Panc1 (cell line): ENCODE measurements at regions not wholly inside any gene's neighbourhood (a gene's known extent, or its start where the extent isn't known, plus 50 kb on each side); places are given as distances from the start of the nearest gene placed in this dataset.

Experiments used
- ATAC-seq: fragments of 200-7000 bp; cut with Tn5 transposase; 2 replicates; pipeline ENCODE4 v1.9.1; 2020; ENCODE audit warnings: mild to moderate bottlenecking, moderate library complexity
- BruUV-seq: library from RNA; stranded (reverse); fragments of 400-500 nt; replicated peaks from 2 replicates; lab custom pipeline; 2021; lab: Mats Ljungman, UMichigan
- CTCF ChIA-PET: fragments of 300-600 bp; sonication (Branson Sonifier 250); formaldehyde crosslinking; loops from one replicate; lab custom pipeline; 2022; ENCODE audit warnings: antibody characterized with exemption; lab: Charles Lee
- POLR2A ChIA-PET: fragments of 300-600 bp; sonication (Branson Sonifier 250); formaldehyde crosslinking; loops from one replicate; lab custom pipeline; 2022; ENCODE audit warnings: antibody characterized with exemption; lab: Charles Lee
- DNase-seq: peaks from one replicate; pipeline ENCODE4 v3.0.0-alpha.2; 2010; ENCODE audit warnings: low read depth, low spot score
- H3K27ac ChIP-seq: 2 replicates; pipeline ENCODE4 v1.5.1; 2011; ENCODE audit warnings: mild to moderate bottlenecking, low read length, inconsistent platforms
- H3K27me3 ChIP-seq: fragments of 200-500 bp; sonication (Bioruptor generic); 2 replicates; pipeline ENCODE4 v1.6.0; 2014; ENCODE audit warnings: low read length, inconsistent platforms; ENCODE audit not compliant: control insufficient read depth, insufficient read depth
- H3K36me3 ChIP-seq: fragments of 200-500 bp; sonication (Bioruptor generic); 2 replicates; pipeline ENCODE4 v1.5.1; 2014; ENCODE audit warnings: inconsistent platforms, mild to moderate bottlenecking, low read length, moderate library complexity; ENCODE audit not compliant: control insufficient read depth, insufficient read depth
- H3K4me1 ChIP-seq: 2 replicates; pipeline ENCODE4 v1.5.1; 2011; ENCODE audit warnings: inconsistent platforms, mild to moderate bottlenecking, low read length, moderate library complexity; ENCODE audit not compliant: control insufficient read depth, insufficient read depth
- H3K4me3 ChIP-seq, 2 experiments: 2 replicates each; pipeline ENCODE4 v1.5.1; 2011 to 2012; ENCODE audit warnings: low read depth in 2 of 2, low read length in 2 of 2, mild to moderate bottlenecking in 2 of 2, inconsistent platforms in 1 of 2, moderate library complexity in 1 of 2
- H3K9me3 ChIP-seq: fragments of 200-500 bp; sonication (Bioruptor generic); 2 replicates; pipeline ENCODE4 v1.5.1; 2014; ENCODE audit warnings: low read depth, mild to moderate bottlenecking, inconsistent platforms, low read length, moderate library complexity; ENCODE audit not compliant: control insufficient read depth, insufficient read depth
- CTCF ChIP-seq: fragments of 450-650 bp; IDR thresholded peaks from 2 replicates; pipeline ENCODE4 v1.5.1; 2017; ENCODE audit warnings: mild to moderate bottlenecking
- POLR2AphosphoS5 ChIP-seq: IDR thresholded peaks from 2 replicates; pipeline ENCODE4 v1.6.1; 2012; ENCODE audit warnings: mild to moderate bottlenecking, low read depth, low read length, moderate library complexity
- SIN3A ChIP-seq: IDR thresholded peaks from 2 replicates; pipeline ENCODE4 v1.6.1; 2012; ENCODE audit warnings: low read depth, mild to moderate bottlenecking, low read length, moderate library complexity, borderline replicate concordance; ENCODE audit not compliant: insufficient read depth
- TCF7L2 ChIP-seq: IDR thresholded peaks from 2 replicates; pipeline ENCODE4 v1.6.1; 2011; ENCODE audit warnings: mild to moderate bottlenecking, low read depth, low read length, inconsistent platforms
- in situ Hi-C: cut with HindIII; loops from 2 replicates; pipeline ENCODE4 v1.10.0; 2016; ENCODE audit warnings: low sequenced_read_pairs, low pct_unique_long_range_greater_than_20kb
- intact Hi-C: fragments of 100-400 bp; cut with micrococcal nuclease; formaldehyde crosslinking; loops from one replicate; pipeline ENCODE4 v1.10.0; 2022; ENCODE audit not compliant: unreplicated experiment
- TF ChIP-seq, protein P1 (sequence below), 2 experiments: IDR thresholded peaks; 2 replicates each; pipeline ENCODE4 v1.6.1; 2011 to 2012; ENCODE audit warnings: low read depth in 2 of 2, control low read depth in 1 of 2, low read length in 1 of 2, mild to moderate bottlenecking in 1 of 2, moderate library complexity in 1 of 2; ENCODE audit not compliant: insufficient read depth in 1 of 2

DNA sequence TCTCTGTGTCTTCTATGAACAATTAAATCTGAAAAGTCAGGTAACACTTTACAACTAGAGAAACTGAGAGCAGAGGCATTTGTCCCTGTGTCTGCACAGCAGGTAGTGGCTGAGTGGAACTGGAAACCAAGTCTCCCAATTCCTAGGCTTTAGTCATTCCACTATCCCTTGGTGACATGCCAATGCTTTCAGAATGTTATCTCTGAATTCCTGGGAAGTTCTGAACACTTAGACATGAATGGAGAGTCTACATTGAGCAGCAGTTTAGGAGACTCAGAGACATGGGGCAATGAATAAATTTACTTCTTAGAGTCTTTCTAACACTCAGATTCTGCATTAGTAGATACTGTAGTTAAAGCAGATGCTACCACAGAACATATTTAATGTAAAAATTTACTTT is 94.8 kb upstream of the APC start:
- Histone ChIP-seq H3K9me3 (no peaks in the 10 kb centered on the region), H3K4me3 (no peak overlapping the region), H3K27ac (no peak overlapping the region), H3K4me1 (no peaks in the 10 kb centered on the region), H3K27me3 (no peaks in the 10 kb centered on the region), H3K36me3 (no peaks in the 10 kb centered on the region)
- no peak for ATAC-seq
- no TSS peak for BruUV-seq
- POLR2A ChIA-PET, result no interaction called here
- DNase-seq, result no peak
- intact Hi-C loops (no loop called here), in situ Hi-C loops (no loop called here)
- no peak for TF ChIP-seq SIN3A
- TF ChIP-seq POLR2AphosphoS5, result no peak
- TF ChIP-seq TCF7L2, result no peak
- TF ChIP-seq, protein P1, sequence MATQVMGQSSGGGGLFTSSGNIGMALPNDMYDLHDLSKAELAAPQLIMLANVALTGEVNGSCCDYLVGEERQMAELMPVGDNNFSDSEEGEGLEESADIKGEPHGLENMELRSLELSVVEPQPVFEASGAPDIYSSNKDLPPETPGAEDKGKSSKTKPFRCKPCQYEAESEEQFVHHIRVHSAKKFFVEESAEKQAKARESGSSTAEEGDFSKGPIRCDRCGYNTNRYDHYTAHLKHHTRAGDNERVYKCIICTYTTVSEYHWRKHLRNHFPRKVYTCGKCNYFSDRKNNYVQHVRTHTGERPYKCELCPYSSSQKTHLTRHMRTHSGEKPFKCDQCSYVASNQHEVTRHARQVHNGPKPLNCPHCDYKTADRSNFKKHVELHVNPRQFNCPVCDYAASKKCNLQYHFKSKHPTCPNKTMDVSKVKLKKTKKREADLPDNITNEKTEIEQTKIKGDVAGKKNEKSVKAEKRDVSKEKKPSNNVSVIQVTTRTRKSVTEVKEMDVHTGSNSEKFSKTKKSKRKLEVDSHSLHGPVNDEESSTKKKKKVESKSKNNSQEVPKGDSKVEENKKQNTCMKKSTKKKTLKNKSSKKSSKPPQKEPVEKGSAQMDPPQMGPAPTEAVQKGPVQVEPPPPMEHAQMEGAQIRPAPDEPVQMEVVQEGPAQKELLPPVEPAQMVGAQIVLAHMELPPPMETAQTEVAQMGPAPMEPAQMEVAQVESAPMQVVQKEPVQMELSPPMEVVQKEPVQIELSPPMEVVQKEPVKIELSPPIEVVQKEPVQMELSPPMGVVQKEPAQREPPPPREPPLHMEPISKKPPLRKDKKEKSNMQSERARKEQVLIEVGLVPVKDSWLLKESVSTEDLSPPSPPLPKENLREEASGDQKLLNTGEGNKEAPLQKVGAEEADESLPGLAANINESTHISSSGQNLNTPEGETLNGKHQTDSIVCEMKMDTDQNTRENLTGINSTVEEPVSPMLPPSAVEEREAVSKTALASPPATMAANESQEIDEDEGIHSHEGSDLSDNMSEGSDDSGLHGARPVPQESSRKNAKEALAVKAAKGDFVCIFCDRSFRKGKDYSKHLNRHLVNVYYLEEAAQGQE (IDR thresholded peaks at IDR 0.05; ENCODE audit: insufficient read depth in 1 of 2, low read depth in 2 of 2, low read length in 1 of 2), result no peak
- CTCF ChIA-PET, result no interaction called here

DNA sequence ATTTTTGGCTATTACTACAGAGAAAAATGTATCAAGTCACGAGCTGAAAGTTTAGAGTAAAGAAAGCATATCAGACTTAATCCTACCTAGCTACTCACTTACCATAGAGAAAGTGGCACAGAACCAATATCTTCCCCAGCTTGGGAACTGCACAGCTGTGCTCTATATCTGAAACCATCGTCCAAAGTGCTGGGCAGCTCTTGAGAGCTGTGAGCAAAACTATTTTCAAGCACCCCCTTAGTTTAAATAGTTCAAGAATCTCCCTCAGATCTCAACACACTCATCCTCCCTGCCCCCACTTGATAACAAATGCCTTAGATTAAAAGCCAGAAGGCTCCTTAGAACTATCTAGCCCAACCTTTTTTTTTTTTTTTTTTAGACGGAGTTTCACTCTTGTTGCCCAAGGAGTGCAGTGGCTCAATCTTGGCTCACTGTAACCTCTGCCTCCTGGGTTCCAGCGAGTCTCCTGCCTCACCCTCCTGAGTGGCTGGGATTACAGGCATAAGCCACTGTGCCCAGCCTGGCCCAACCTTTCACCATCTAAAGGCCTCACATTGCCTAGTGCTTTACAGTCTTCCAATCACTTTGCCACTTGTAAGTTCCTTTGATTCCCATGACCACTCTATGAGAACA is 94.2 kb upstream of the APC start:
- ChIA-PET CTCF (no interaction called here), POLR2A (no interaction called here)
- H3K27ac ChIP-seq, result no peak overlapping the region
- no peak overlapping the region for H3K4me3 ChIP-seq
- no peaks in the 10 kb centered on the region for H3K36me3 ChIP-seq
- in situ Hi-C loops, result no loop called here
- intact Hi-C loops, result no loop called here
- TF ChIP-seq POLR2AphosphoS5, result no peak
- TF ChIP-seq, protein P1 (IDR thresholded peaks at IDR 0.05; ENCODE audit: insufficient read depth in 1 of 2, low read depth in 2 of 2, low read length in 1 of 2), result no peak
- no peak for TF ChIP-seq TCF7L2
- TF ChIP-seq CTCF, result no peak
- no peak for TF ChIP-seq SIN3A
- DNase-seq (no peak), ATAC-seq (no peak)
- no peaks in the 10 kb centered on the region for H3K4me1 ChIP-seq
- no peaks in the 10 kb centered on the region for H3K9me3 ChIP-seq
- no TSS peak for BruUV-seq
- no peaks in the 10 kb centered on the region for H3K27me3 ChIP-seq
